ENCODE measurements at regions not wholly inside any gene's neighbourhood (a gene's known extent, or its start where the extent isn't known, plus 50 kb on each side); places are given as distances from the start of the nearest gene placed in this dataset.

GRCh38 chr9:17011880-17012279 lies 123.0 kb upstream of the CNTLN start:
- Histone ChIP-seq H3K27me3 (replicated peaks in 1 of 2; ENCODE audit: control insufficient read depth in 2 of 2, extremely low read depth in 1 of 2, insufficient read depth in 2 of 2, low read length in 1 of 2) (no peaks in the 10 kb centered on the region), H3K36me3 (ENCODE audit: control insufficient read depth in 2 of 2, extremely low read depth in 1 of 2, insufficient read depth in 1 of 2, low read length in 1 of 2) (no peaks in the 10 kb centered on the region), H3K27ac (ENCODE audit: low read length) (no peak overlapping the region), H3K4me3 (ENCODE audit: control insufficient read depth in 1 of 2, extremely low read depth in 1 of 2, low read length in 1 of 2) (no peak overlapping the region), H3K9me3 (no peaks in the 10 kb centered on the region), H3K4me1 (ENCODE audit: control insufficient read depth in 1 of 2, extremely low read depth in 1 of 2, insufficient read depth in 2 of 2, low read length in 2 of 2) (no peaks in the 10 kb centered on the region)
- CTCF ChIA-PET, result no interaction called here
- Mint-ChIP-seq H3K27me3 (no peaks in the 10 kb centered on the region), H3K27ac (no peak overlapping the region), H3K36me3 (no peaks in the 10 kb centered on the region), H3K4me1 (no peaks in the 10 kb centered on the region), H3K9me3 (peaks cover 1 to 8% (median 5%) of the 10 kb centered on the region in 3 donors), H3K4me3 (no peak overlapping the region)
- DNase-seq (no peak), ATAC-seq (replicated peaks in 1 of 4) (no peak)
- POLR2A ChIA-PET, result no interaction called here

DNA sequence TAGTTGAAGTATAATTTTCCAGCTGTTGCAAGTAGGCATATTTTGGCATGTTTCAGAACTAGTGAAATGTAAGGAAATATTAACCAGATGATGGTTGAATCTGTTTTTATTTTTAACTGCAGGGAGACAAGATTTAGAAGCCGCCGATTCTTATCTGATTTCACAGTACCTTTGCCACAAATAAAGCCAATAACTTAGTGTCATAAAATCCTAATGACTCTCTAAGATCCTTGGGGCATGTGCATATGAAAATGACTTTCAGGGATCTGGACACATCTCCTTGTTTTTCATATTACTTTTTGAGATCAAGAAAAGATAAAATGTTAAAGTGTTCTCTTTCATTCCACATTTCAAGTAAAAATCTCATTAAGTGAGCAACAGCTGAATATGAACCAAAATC lies 125.8 kb upstream of the CNTLN start:
- Mint-ChIP-seq H3K27me3 (no peaks in the 10 kb centered on the region), H3K27ac (no peak overlapping the region), H3K4me3 (no peak overlapping the region), H3K36me3 (no peaks in the 10 kb centered on the region), H3K4me1 (no peaks in the 10 kb centered on the region), H3K9me3 (peaks cover 0 to 8% (median 1%) of the 10 kb centered on the region in 3 donors)
- whole genome bisulfite sequencing (ENCODE audit: insufficient coverage), result no CpG with 5 or more reads among the region's 2 CpGs
- no peak overlapping the region for H3K27ac ChIP-seq (ENCODE audit: low read length)
- H3K27me3 ChIP-seq (replicated peaks in 1 of 2; ENCODE audit: control insufficient read depth in 2 of 2, extremely low read depth in 1 of 2, insufficient read depth in 2 of 2, low read length in 1 of 2), result no peaks in the 10 kb centered on the region
- ChIA-PET POLR2A (no interaction called here), CTCF (interaction anchor here in 1 of 2 donors (0.5 kb wide), 1 partner anchor 75 kb away, joined by 3 read pairs; no protein-coding TSS in a partner anchor)
- no peaks in the 10 kb centered on the region for H3K4me1 ChIP-seq (ENCODE audit: control insufficient read depth in 1 of 2, extremely low read depth in 1 of 2, insufficient read depth in 2 of 2, low read length in 2 of 2)
- H3K36me3 ChIP-seq (ENCODE audit: control insufficient read depth in 2 of 2, extremely low read depth in 1 of 2, insufficient read depth in 1 of 2, low read length in 1 of 2), result no peaks in the 10 kb centered on the region
- H3K9me3 ChIP-seq, result no peaks in the 10 kb centered on the region
- H3K4me3 ChIP-seq (ENCODE audit: control insufficient read depth in 1 of 2, extremely low read depth in 1 of 2, low read length in 1 of 2), result no peak overlapping the region
- DNase-seq, result no peak
- no peak for ATAC-seq (replicated peaks in 1 of 4)

- Mint-ChIP-seq H3K9me3 (peaks cover 0 to 9% (median 1%) of the 10 kb centered on the region in 3 donors), H3K4me1 (no peaks in the 10 kb centered on the region), H3K27ac (no peak overlapping the region), H3K4me3 (no peak overlapping the region), H3K36me3 (no peaks in the 10 kb centered on the region), H3K27me3 (no peaks in the 10 kb centered on the region)
- ChIA-PET CTCF (no interaction called here), POLR2A (no interaction called here)
- Histone ChIP-seq H3K9me3 (no peaks in the 10 kb centered on the region), H3K27ac (ENCODE audit: low read length) (no peak overlapping the region), H3K4me3 (ENCODE audit: control insufficient read depth in 1 of 2, extremely low read depth in 1 of 2, low read length in 1 of 2) (no peak overlapping the region), H3K36me3 (ENCODE audit: control insufficient read depth in 2 of 2, extremely low read depth in 1 of 2, insufficient read depth in 1 of 2, low read length in 1 of 2) (no peaks in the 10 kb centered on the region), H3K27me3 (replicated peaks in 1 of 2; ENCODE audit: control insufficient read depth in 2 of 2, extremely low read depth in 1 of 2, insufficient read depth in 2 of 2, low read length in 1 of 2) (no peaks in the 10 kb centered on the region), H3K4me1 (ENCODE audit: control insufficient read depth in 1 of 2, extremely low read depth in 1 of 2, insufficient read depth in 2 of 2, low read length in 2 of 2) (no peaks in the 10 kb centered on the region)
- 40% methylated on average over 1 of the region's 12 CpGs for WGBS (ENCODE audit: insufficient coverage)
- DNase-seq (no peak), ATAC-seq (replicated peaks in 1 of 4) (no peak)
These were observed 129.6 kb upstream of the CNTLN start for GRCh38 chr9:17005056-17005823.

GRCh38 chr9:17004500-17004899 lies 130.3 kb upstream of the CNTLN start:
- POLR2A ChIA-PET, result no interaction called here
- Mint-ChIP-seq H3K4me3 (no peak overlapping the region), H3K27ac (no peak overlapping the region), H3K4me1 (no peaks in the 10 kb centered on the region), H3K36me3 (no peaks in the 10 kb centered on the region), H3K9me3 (peaks cover 1 to 11% (median 3%) of the 10 kb centered on the region in 3 donors), H3K27me3 (no peaks in the 10 kb centered on the region)
- ATAC-seq (replicated peaks in 1 of 4), result no peak
- Histone ChIP-seq H3K4me1 (ENCODE audit: control insufficient read depth in 1 of 2, extremely low read depth in 1 of 2, insufficient read depth in 2 of 2, low read length in 2 of 2) (no peaks in the 10 kb centered on the region), H3K27me3 (replicated peaks in 1 of 2; ENCODE audit: control insufficient read depth in 2 of 2, extremely low read depth in 1 of 2, insufficient read depth in 2 of 2, low read length in 1 of 2) (no peaks in the 10 kb centered on the region), H3K27ac (ENCODE audit: low read length) (no peak overlapping the region), H3K4me3 (ENCODE audit: control insufficient read depth in 1 of 2, extremely low read depth in 1 of 2, low read length in 1 of 2) (no peak overlapping the region), H3K36me3 (ENCODE audit: control insufficient read depth in 2 of 2, extremely low read depth in 1 of 2, insufficient read depth in 1 of 2, low read length in 1 of 2) (no peaks in the 10 kb centered on the region), H3K9me3 (no peaks in the 10 kb centered on the region)
- no peak for DNase-seq
- CTCF ChIA-PET, result no interaction called here
- 80% methylated on average over 1 of the region's 5 CpGs for WGBS (ENCODE audit: insufficient coverage)

- DNase-seq (no peak), ATAC-seq (replicated peaks in 1 of 4) (no peak)
- no CpG with 5 or more reads among the region's 1 CpG for WGBS (ENCODE audit: insufficient coverage)
- H3K9me3 ChIP-seq, result no peaks in the 10 kb centered on the region
- H3K4me1 Mint-ChIP-seq, result no peaks in the 10 kb centered on the region
- peaks cover 1 to 13% (median 5%) of the 10 kb centered on the region in 3 donors for H3K9me3 Mint-ChIP-seq
- H3K27ac Mint-ChIP-seq, result no peak overlapping the region
- ChIA-PET CTCF (no interaction called here), POLR2A (no interaction called here)
- no peaks in the 10 kb centered on the region for H3K27me3 Mint-ChIP-seq
- no peak overlapping the region for H3K4me3 Mint-ChIP-seq
- no peaks in the 10 kb centered on the region for H3K27me3 ChIP-seq (replicated peaks in 1 of 2; ENCODE audit: control insufficient read depth in 2 of 2, extremely low read depth in 1 of 2, insufficient read depth in 2 of 2, low read length in 1 of 2)
- no peak overlapping the region for H3K27ac ChIP-seq (ENCODE audit: low read length)
- no peak overlapping the region for H3K4me3 ChIP-seq (ENCODE audit: control insufficient read depth in 1 of 2, extremely low read depth in 1 of 2, low read length in 1 of 2)
- H3K36me3 Mint-ChIP-seq, result no peaks in the 10 kb centered on the region
- H3K36me3 ChIP-seq (ENCODE audit: control insufficient read depth in 2 of 2, extremely low read depth in 1 of 2, insufficient read depth in 1 of 2, low read length in 1 of 2), result no peaks in the 10 kb centered on the region
- H3K4me1 ChIP-seq (ENCODE audit: control insufficient read depth in 1 of 2, extremely low read depth in 1 of 2, insufficient read depth in 2 of 2, low read length in 2 of 2), result no peaks in the 10 kb centered on the region
These were observed 131.1 kb upstream of the CNTLN start for GRCh38 chr9:17003576-17004240.

- CTCF ChIA-PET, result no interaction called here
- no peak overlapping the region for H3K27ac ChIP-seq (ENCODE audit: low read length)
- Mint-ChIP-seq H3K27me3 (no peaks in the 10 kb centered on the region), H3K4me1 (no peaks in the 10 kb centered on the region), H3K36me3 (no peaks in the 10 kb centered on the region), H3K27ac (no peak overlapping the region), H3K4me3 (no peak overlapping the region), H3K9me3 (peaks cover 20 to 41% (median 22%) of the 10 kb centered on the region in 3 donors)
- no peak overlapping the region for H3K4me3 ChIP-seq (ENCODE audit: control insufficient read depth in 1 of 2, extremely low read depth in 1 of 2, low read length in 1 of 2)
- DNase-seq (no peak), ATAC-seq (replicated peaks in 1 of 4) (no peak)
- H3K36me3 ChIP-seq (ENCODE audit: control insufficient read depth in 2 of 2, extremely low read depth in 1 of 2, insufficient read depth in 1 of 2, low read length in 1 of 2), result no peaks in the 10 kb centered on the region
- no peaks in the 10 kb centered on the region for H3K27me3 ChIP-seq (replicated peaks in 1 of 2; ENCODE audit: control insufficient read depth in 2 of 2, extremely low read depth in 1 of 2, insufficient read depth in 2 of 2, low read length in 1 of 2)
- no CpG with 5 or more reads among the region's 2 CpGs for WGBS (ENCODE audit: insufficient coverage)
- no peaks in the 10 kb centered on the region for H3K4me1 ChIP-seq (ENCODE audit: control insufficient read depth in 1 of 2, extremely low read depth in 1 of 2, insufficient read depth in 2 of 2, low read length in 2 of 2)
- POLR2A ChIA-PET, result no interaction called here
- no peaks in the 10 kb centered on the region for H3K9me3 ChIP-seq
These were observed 126.5 kb upstream of the BNC2 start for GRCh38 chr9:16996901-16997491.
